Activated naive CD4-positive, alpha-beta T cell treated with anti-CD3 and anti-CD28 coated beads for 36 hours (primary cell): ENCODE measurements at regions not wholly inside any gene's neighbourhood (a gene's known extent, or its start where the extent isn't known, plus 50 kb on each side); places are given as distances from the start of the nearest gene placed in this dataset.
A peak's percentile ranks its signal among the peaks of the same experiment; 100 is the strongest.

Experiments
- CTCF ChIA-PET: fragments of 350-600 bp; sonication (Branson Sonifier 250); formaldehyde crosslinking; loops from one replicate; lab custom pipeline; 2021; ENCODE audit warnings: antibody characterized with exemption; lab: Charles Lee
- DNase-seq: peaks from one replicate; pipeline ENCODE4 v3.0.0-alpha.2; 2020
- H3K27ac Mint-ChIP-seq: one replicate; pipeline ENCODE4 v1.8.0; 2021; ENCODE audit warnings: mild to moderate bottlenecking, mixed read lengths
- H3K27me3 Mint-ChIP-seq: one replicate; pipeline ENCODE4 v1.8.0; 2021; ENCODE audit warnings: low read depth, mixed read lengths
- H3K36me3 Mint-ChIP-seq: one replicate; pipeline ENCODE4 v1.8.0; 2021; ENCODE audit warnings: low read depth, mixed read lengths
- H3K4me1 Mint-ChIP-seq: one replicate; pipeline ENCODE4 v1.8.0; 2021; ENCODE audit warnings: low read depth, mixed read lengths
- H3K4me3 Mint-ChIP-seq: one replicate; pipeline ENCODE4 v1.8.0; 2021; ENCODE audit warnings: mild to moderate bottlenecking, moderate library complexity, mixed read lengths
- H3K9me3 Mint-ChIP-seq: one replicate; pipeline ENCODE4 v1.8.0; 2021; ENCODE audit warnings: mixed read lengths
- intact Hi-C: fragments of 100-400 bp; cut with micrococcal nuclease; formaldehyde crosslinking; loops from one replicate; pipeline ENCODE4 v1.15.1; 2023

DNA sequence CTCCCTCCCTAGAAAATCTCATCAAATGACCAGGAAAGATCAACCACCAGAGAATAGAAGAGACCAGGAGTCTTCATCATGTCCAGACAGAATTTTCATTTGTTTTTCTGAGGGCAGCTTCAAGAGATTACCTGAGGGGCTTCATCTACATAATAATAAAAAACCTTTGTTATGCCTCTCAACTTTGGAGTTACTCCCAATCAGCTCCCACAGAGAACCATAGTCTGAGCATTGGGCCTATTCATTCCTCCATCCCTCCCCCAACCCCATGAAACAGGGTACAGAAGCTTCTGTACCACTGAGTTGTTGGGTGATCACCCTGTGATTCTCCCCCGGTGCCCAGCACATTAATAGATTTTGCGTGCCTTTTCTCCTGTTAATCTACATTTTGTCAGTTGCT lies 53.3 kb upstream of the PRRC2C start:
- H3K4me1 Mint-ChIP-seq = peaks cover 18% of the 10 kb centered on the region
- DNase-seq = no peak
- intact Hi-C loops = no loop called here
- CTCF ChIA-PET = no interaction called here
- no peak overlapping the region for H3K27ac Mint-ChIP-seq
- no peaks in the 10 kb centered on the region for H3K36me3 Mint-ChIP-seq
- peaks cover 6% of the 10 kb centered on the region for H3K27me3 Mint-ChIP-seq
- peaks cover 3% of the 10 kb centered on the region for H3K9me3 Mint-ChIP-seq
- no peak overlapping the region for H3K4me3 Mint-ChIP-seq

DNA sequence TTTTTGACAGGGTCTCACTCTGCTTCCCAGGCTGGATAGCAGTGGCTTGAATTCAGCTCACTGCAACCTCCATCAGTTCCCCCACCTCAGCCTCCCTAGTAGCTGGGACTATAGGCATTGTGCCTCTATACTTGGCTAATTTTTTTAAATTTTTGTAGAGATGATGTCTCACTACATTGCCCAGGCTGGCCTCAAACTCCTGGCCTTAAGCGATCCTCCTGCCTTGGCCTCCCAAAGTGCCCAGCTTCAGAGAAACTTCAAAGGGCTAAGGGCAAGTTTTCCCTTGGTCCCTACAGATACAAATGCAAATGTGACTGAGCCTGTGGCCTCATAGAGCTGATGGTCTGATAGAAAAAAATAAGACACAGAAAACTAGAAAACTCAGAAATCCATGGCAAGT lies 52.9 kb upstream of the PRRC2C start:
- Mint-ChIP-seq H3K4me1 (peaks cover 18% of the 10 kb centered on the region), H3K36me3 (no peaks in the 10 kb centered on the region), H3K27ac (no peak overlapping the region), H3K27me3 (peaks cover 6% of the 10 kb centered on the region), H3K4me3 (no peak overlapping the region), H3K9me3 (peaks cover 3% of the 10 kb centered on the region)
- CTCF ChIA-PET = no interaction called here
- no peak for DNase-seq
- intact Hi-C loops = no loop called here

DNA sequence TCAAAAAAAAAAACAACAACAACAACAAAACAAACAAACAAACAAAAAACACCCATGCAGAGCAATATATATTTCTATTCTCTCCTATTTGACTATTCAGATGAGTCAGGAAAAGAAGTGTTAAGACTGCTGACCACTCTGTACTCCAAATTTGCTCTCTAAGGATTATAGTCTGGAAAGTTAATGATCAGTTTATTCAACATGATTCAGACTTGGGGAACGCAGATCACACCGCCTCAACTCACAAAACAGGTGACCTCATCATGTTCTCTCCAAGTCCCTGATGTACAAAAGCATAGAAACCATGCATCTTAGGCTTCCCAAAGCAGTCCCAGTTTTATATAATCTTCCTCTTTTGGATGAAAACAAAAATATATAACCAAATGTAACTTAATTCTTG lies 51.9 kb upstream of the PRRC2C start:
- CTCF ChIA-PET = no interaction called here
- no peak overlapping the region for H3K27ac Mint-ChIP-seq
- intact Hi-C loops = no loop called here
- DNase-seq = no peak
- H3K4me3 Mint-ChIP-seq = no peak overlapping the region
- H3K36me3 Mint-ChIP-seq = no peaks in the 10 kb centered on the region
- H3K9me3 Mint-ChIP-seq = peaks cover 3% of the 10 kb centered on the region
- H3K4me1 Mint-ChIP-seq = peaks cover 18% of the 10 kb centered on the region
- peaks cover 6% of the 10 kb centered on the region for H3K27me3 Mint-ChIP-seq

DNA sequence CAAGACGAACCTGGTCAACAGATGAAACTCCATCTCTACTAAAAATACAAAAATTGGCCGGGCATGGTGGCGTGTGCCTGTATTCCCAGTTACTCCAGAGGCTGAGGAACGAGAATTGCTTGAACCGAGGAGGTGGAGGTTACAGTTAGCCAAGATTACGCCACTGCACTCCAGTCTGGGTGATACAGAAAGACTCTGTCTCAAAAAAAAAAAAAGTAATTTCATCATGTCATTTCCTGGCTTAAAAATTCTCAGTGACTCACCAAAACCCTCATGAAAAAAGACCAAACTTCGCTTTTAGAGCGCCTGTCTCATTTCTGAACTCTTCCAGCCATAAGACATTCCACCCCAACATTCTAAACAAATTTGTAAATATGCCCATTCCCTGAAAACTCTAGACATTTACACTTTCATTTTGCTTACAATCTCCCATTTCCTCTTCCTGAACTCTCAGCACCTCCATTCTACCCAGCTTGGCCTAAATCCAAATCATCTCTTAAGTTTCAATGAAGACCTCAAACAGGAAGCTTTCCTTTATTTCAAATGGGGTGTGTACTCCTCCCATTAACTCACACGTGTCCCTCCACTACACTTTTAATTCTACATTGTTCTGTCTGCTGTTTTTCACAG lies 50.5 kb upstream of the PRRC2C start:
- CTCF ChIA-PET = interaction anchor here (0.6 kb wide), 1 partner anchor 15 kb away, joined by 4 read pairs; no protein-coding TSS in a partner anchor
- H3K9me3 Mint-ChIP-seq = no peaks in the 10 kb centered on the region
- DNase-seq = peak; percentile 52
- no peaks in the 10 kb centered on the region for H3K36me3 Mint-ChIP-seq
- intact Hi-C loops = loop anchor here (1.0 to 2.0 kb wide), 4 partner anchors 14 to 306 kb away; partner anchors contain the start of genes FMO4 and PRRC2C
- peaks cover 18% of the 10 kb centered on the region for H3K4me1 Mint-ChIP-seq
- peaks cover 6% of the 10 kb centered on the region for H3K27me3 Mint-ChIP-seq
- H3K4me3 Mint-ChIP-seq = peak overlapping the region; percentile 23
- peak overlapping the region; percentile 87 for H3K27ac Mint-ChIP-seq
